ENCODE measurements at regions not wholly inside any gene's neighbourhood (a gene's known extent, or its start where the extent isn't known, plus 50 kb on each side); places are given as distances from the start of the nearest gene placed in this dataset.

- FAIRE-seq: no peak
- DNase-seq (ENCODE audit: insufficient read length, low spot score): no peak
- TF ChIP-seq POLR2A (IDR thresholded peaks at IDR 0.05; ENCODE audit: low read depth, low read length): no peak
Measured at GRCh38 chr10:78550716-78551115, 517.1 kb downstream of the RPS24 start.

GRCh38 chr10:78551184-78552005, 517.4 kb upstream of the ZMIZ1 start:
- DNase-seq (ENCODE audit: insufficient read length, low spot score) (no peak), FAIRE-seq (no peak)
- TF ChIP-seq POLR2A (IDR thresholded peaks at IDR 0.05; ENCODE audit: low read depth, low read length): no peak

- DNase-seq (ENCODE audit: insufficient read length, low spot score) (no peak), FAIRE-seq (no peak)
- TF ChIP-seq POLR2A (IDR thresholded peaks at IDR 0.05; ENCODE audit: low read depth, low read length): no peak
Measured at GRCh38 chr10:78552261-78552811, 516.4 kb upstream of the ZMIZ1 start.

- TF ChIP-seq POLR2A (IDR thresholded peaks at IDR 0.05; ENCODE audit: low read depth, low read length): no peak
- FAIRE-seq: no peak
- no peak for DNase-seq (ENCODE audit: insufficient read length, low spot score)
Measured at GRCh38 chr10:78553792-78554191, 515.0 kb upstream of the ZMIZ1 start.

- DNase-seq (ENCODE audit: insufficient read length, low spot score): no peak
- TF ChIP-seq POLR2A (IDR thresholded peaks at IDR 0.05; ENCODE audit: low read depth, low read length): no peak
- no peak for FAIRE-seq
Measured at GRCh38 chr10:78555128-78555527, 513.6 kb upstream of the ZMIZ1 start.

- no peak for DNase-seq (ENCODE audit: insufficient read length, low spot score)
Measured at GRCh38 chr10:78556705-78557432, 511.9 kb upstream of the ZMIZ1 start.

GRCh38 chr10:78557433-78557925, 511.3 kb upstream of the ZMIZ1 start:
- FAIRE-seq: no peak
- no peak for TF ChIP-seq POLR2A (IDR thresholded peaks at IDR 0.05; ENCODE audit: low read depth, low read length)
- DNase-seq (ENCODE audit: insufficient read length, low spot score): no peak

More at GRCh38 chr10:78556705-78557432, 511.9 kb upstream of the ZMIZ1 start:
- no peak for TF ChIP-seq POLR2A (IDR thresholded peaks at IDR 0.05; ENCODE audit: low read depth, low read length)
- no peak for FAIRE-seq

- no peak for FAIRE-seq
- no peak for DNase-seq (ENCODE audit: insufficient read length, low spot score)
- TF ChIP-seq POLR2A (IDR thresholded peaks at IDR 0.05; ENCODE audit: low read depth, low read length): no peak
Measured at GRCh38 chr10:78559661-78560340, 509.0 kb upstream of the ZMIZ1 start.

GRCh38 chr10:78560341-78560688, 508.5 kb upstream of the ZMIZ1 start:
- DNase-seq (ENCODE audit: insufficient read length, low spot score): no peak
- no peak for FAIRE-seq
- no peak for TF ChIP-seq POLR2A (IDR thresholded peaks at IDR 0.05; ENCODE audit: low read depth, low read length)

GRCh38 chr10:78563314-78563713, 505.5 kb upstream of the ZMIZ1 start:
- DNase-seq (ENCODE audit: insufficient read length, low spot score): no peak
- no peak for TF ChIP-seq POLR2A (IDR thresholded peaks at IDR 0.05; ENCODE audit: low read depth, low read length)
- no peak for FAIRE-seq

- FAIRE-seq (no peak), DNase-seq (ENCODE audit: insufficient read length, low spot score) (no peak)
- TF ChIP-seq POLR2A (IDR thresholded peaks at IDR 0.05; ENCODE audit: low read depth, low read length): no peak
Measured at GRCh38 chr10:78565841-78566240, 502.9 kb upstream of the ZMIZ1 start.

- DNase-seq (ENCODE audit: insufficient read length, low spot score) (no peak), FAIRE-seq (no peak)
- TF ChIP-seq POLR2A (IDR thresholded peaks at IDR 0.05; ENCODE audit: low read depth, low read length): no peak
Measured at GRCh38 chr10:78566284-78567111, 502.3 kb upstream of the ZMIZ1 start.

Measured in H54 (cell line).